B cell (primary cell): ENCODE measurements at regions not wholly inside any gene's neighbourhood (a gene's known extent, or its start where the extent isn't known, plus 50 kb on each side); places are given as distances from the start of the nearest gene placed in this dataset.
"Not testable (repeated sequence)": the region's sequence is repeated elsewhere in the genome, so short reads cannot be mapped to it uniquely, and the experiment has no call there.

Experiments
- ATAC-seq: fragments of 200-7000 bp; cut with Tn5 transposase; one replicate; pipeline ENCODE4 v1.10.0; 2021; ENCODE audit warnings: low read depth, mild to moderate bottlenecking, moderate number of reproducible peaks, moderate library complexity
- CTCF ChIA-PET: fragments of 350-600 bp; sonication (Branson Sonifier 250); formaldehyde crosslinking; loops from one replicate; lab custom pipeline; 2021; ENCODE audit warnings: antibody characterized with exemption, inconsistent platforms; lab: Charles Lee
- POLR2A ChIA-PET: fragments of 350-600 bp; sonication (Branson Sonifier 250); formaldehyde crosslinking; loops from one replicate; lab custom pipeline; 2021; ENCODE audit warnings: antibody characterized with exemption; lab: Charles Lee
- DNase-seq: peaks from one replicate; pipeline ENCODE4 v3.0.0; 2013
- H2AFZ ChIP-seq: 2 replicates; pipeline ENCODE4 v1.6.1; 2012; ENCODE audit warnings: mild to moderate bottlenecking, low read depth, low read length; ENCODE audit not compliant: insufficient read depth, poor library complexity, severe bottlenecking
- H3K27ac ChIP-seq, 2 donors: 1 replicate in 1 of 2; 2 replicates in 1 of 2; pipeline ENCODE4 v1.5.1; 2012 to 2013; ENCODE audit warnings: low read length in 2 of 2, mild to moderate bottlenecking in 2 of 2, moderate library complexity in 1 of 2
- H3K27me3 ChIP-seq, 4 experiments: fragments of 200-600 bp in 1 of 4; sonication (generic) in 1 of 4; replicated peaks in 1 of 4; 1 replicate in 2 of 4; 2 replicates in 2 of 4; pipeline versions ENCODE4 v1.6.1 to v1.7.0; 2013 to 2016; ENCODE audit warnings: low read length in 3 of 4, mild to moderate bottlenecking in 2 of 4, mixed read lengths in 1 of 4, moderate library complexity in 1 of 4; ENCODE audit not compliant: insufficient read depth in 4 of 4, control insufficient read depth in 3 of 4; ENCODE audit errors: control extremely low read depth in 1 of 4
- H3K36me3 ChIP-seq, 2 experiments: replicated peaks in 1 of 2; 1 replicate in 1 of 2; 2 replicates in 1 of 2; pipeline versions ENCODE4 v1.6.1 to v1.7.1; 2013; ENCODE audit warnings: low read length in 1 of 2; ENCODE audit not compliant: insufficient read depth in 2 of 2, control insufficient read depth in 1 of 2; ENCODE audit errors: control extremely low read depth in 1 of 2, extremely low read depth in 1 of 2
- H3K4me1 ChIP-seq, 2 donors: fragments of 200-600 bp in 1 of 2; sonication (generic) in 1 of 2; 1 replicate in 1 of 2; 2 replicates in 1 of 2; pipeline versions ENCODE4 v1.5.1 to v1.6.1; 2013 to 2017; ENCODE audit warnings: low read length in 2 of 2; ENCODE audit not compliant: control insufficient read depth in 2 of 2, insufficient read depth in 2 of 2
- H3K4me2 ChIP-seq: replicated peaks from 2 replicates; pipeline ENCODE3; 2012; ENCODE audit warnings: mild to moderate bottlenecking, low read depth, low read length; ENCODE audit not compliant: poor library complexity, severe bottlenecking
- H3K4me3 ChIP-seq, 5 experiments: fragments of 200-600 bp in 1 of 5; sonication (generic) in 1 of 5; 1 replicate in 3 of 5; 2 replicates in 2 of 5; pipeline versions ENCODE4 v1.5.1 to v1.7.0; 2011 to 2016; ENCODE audit warnings: low read length in 4 of 5, mild to moderate bottlenecking in 4 of 5, low read depth in 2 of 5, control low read depth in 1 of 5, moderate library complexity in 1 of 5; ENCODE audit not compliant: insufficient read depth in 1 of 5; ENCODE audit errors: control extremely low read depth in 1 of 5, extremely low read depth in 1 of 5
- H3K79me2 ChIP-seq: fragments of 200-600 bp; sonication (generic); one replicate; pipeline ENCODE4 v1.6.0; 2016; ENCODE audit warnings: low read length; ENCODE audit not compliant: control insufficient read depth, insufficient read depth
- H3K9ac ChIP-seq: fragments of 200-600 bp; sonication (generic); 2 replicates; pipeline ENCODE4 v1.6.1; 2017; ENCODE audit warnings: mild to moderate bottlenecking, low read length, moderate library complexity
- H3K9me3 ChIP-seq, 3 donors: one replicate each; pipeline versions ENCODE4 v1.6.1 to v1.7.1; 2013; ENCODE audit warnings: low read length in 2 of 3; ENCODE audit not compliant: control insufficient read depth in 2 of 3, insufficient read depth in 1 of 3; ENCODE audit errors: control extremely low read depth in 1 of 3
- H4K20me1 ChIP-seq: 2 replicates; pipeline ENCODE4 v1.6.0; 2012; ENCODE audit warnings: mild to moderate bottlenecking, low read length; ENCODE audit not compliant: insufficient read depth, control insufficient read depth, poor library complexity, severe bottlenecking
- H3K27ac Mint-ChIP-seq: one replicate; pipeline ENCODE4 v1.8.0; 2021; ENCODE audit warnings: mixed read lengths
- H3K27me3 Mint-ChIP-seq: one replicate; pipeline ENCODE4 v1.8.0; 2021; ENCODE audit warnings: mixed read lengths
- H3K4me1 Mint-ChIP-seq: one replicate; pipeline ENCODE4 v1.8.0; 2021; ENCODE audit warnings: mixed read lengths
- H3K4me3 Mint-ChIP-seq: one replicate; pipeline ENCODE4 v1.8.0; 2021; ENCODE audit warnings: mixed read lengths
- H3K9me3 Mint-ChIP-seq: one replicate; pipeline ENCODE4 v1.8.0; 2022; ENCODE audit warnings: mixed read lengths; ENCODE audit not compliant: insufficient read depth
- WGBS: methylation state at CpG from one replicate; pipeline ENCODE4 v1.1.5; 2013; ENCODE audit warnings: missing lambda C conversion rate; ENCODE audit not compliant: insufficient coverage; 5-methylcytosine and 5-hydroxymethylcytosine counted together
- intact Hi-C: fragments of 100-400 bp; cut with micrococcal nuclease; formaldehyde crosslinking; loops from one replicate; pipeline ENCODE4 v1.10.0; 2022

DNA sequence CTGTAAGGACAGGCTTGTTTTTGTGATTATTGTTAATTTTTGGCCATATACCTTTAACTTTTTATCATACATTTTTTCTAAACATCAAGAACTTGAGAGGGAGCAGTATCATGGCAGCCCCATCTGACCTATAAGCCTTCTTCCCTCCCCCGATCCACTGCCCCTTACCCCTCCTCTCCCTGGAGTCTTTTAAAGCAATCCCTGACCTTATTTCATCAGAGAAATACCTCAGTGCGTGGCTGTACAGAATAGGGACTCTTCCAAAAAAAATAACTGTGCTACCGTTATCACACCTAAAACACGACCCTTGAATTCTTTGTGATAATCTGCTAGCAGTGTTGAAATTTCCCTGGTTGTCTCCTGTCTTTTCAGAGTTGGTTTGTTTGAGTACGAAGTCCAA is 4448.7 kb upstream of the TPTE start:
- H4K20me1 ChIP-seq, H3K27me3 Mint-ChIP-seq, H3K27ac ChIP-seq, H2AFZ ChIP-seq, H3K9ac ChIP-seq, CTCF ChIA-PET, H3K79me2 ChIP-seq, DNase-seq, H3K4me3 ChIP-seq, H3K36me3 ChIP-seq, intact Hi-C loops, H3K4me3 Mint-ChIP-seq, H3K27ac Mint-ChIP-seq, H3K4me2 ChIP-seq, H3K27me3 ChIP-seq, H3K4me1 Mint-ChIP-seq, H3K9me3 Mint-ChIP-seq, H3K9me3 ChIP-seq, ATAC-seq, H3K4me1 ChIP-seq, POLR2A ChIA-PET: not testable (repeated sequence)
- no CpG with 5 or more reads among the region's 5 CpGs for WGBS

DNA sequence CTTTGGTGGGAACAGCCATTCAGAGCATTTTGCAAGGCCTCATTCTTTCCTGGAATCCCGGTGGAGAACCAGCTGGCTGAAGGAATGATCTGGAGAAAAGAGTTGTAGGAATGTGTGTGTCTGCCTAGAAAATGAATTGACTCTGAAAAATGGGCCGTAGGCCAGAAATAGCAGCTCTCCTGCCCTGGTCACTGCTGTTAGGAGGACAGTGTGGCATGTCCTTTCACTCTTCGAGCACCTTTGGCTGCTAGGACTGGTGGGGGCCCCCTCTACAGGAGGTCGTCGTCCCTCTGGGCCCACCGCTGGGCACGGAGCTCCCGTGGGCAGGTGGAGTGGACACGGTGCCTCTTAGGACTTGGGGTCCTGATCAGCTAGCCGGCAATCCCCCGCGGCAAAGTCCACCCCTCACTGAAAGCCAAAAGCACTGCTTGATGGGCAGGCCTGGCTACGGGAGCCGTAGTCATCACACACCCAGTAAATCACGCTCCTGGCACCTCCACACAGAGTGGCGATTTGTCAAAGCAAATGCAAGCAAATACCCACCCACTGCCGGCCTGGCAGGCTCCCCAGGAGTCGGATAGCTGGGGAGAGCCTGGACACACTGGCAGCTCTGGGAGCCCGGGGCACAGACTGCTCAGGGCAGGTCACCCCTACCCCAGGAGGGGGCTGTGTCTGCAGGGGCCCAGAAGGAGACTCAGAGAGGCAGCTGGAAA is 4447.2 kb upstream of the TPTE start:
- CTCF ChIA-PET, intact Hi-C loops, H3K4me3 ChIP-seq, H3K4me3 Mint-ChIP-seq, H3K9me3 Mint-ChIP-seq, H3K4me1 ChIP-seq, H3K79me2 ChIP-seq, H3K27me3 ChIP-seq, H4K20me1 ChIP-seq, POLR2A ChIA-PET, H3K9ac ChIP-seq, H3K4me1 Mint-ChIP-seq, ATAC-seq, H3K36me3 ChIP-seq, H2AFZ ChIP-seq, H3K4me2 ChIP-seq, H3K27ac ChIP-seq, H3K27me3 Mint-ChIP-seq, H3K27ac Mint-ChIP-seq, DNase-seq, H3K9me3 ChIP-seq: not testable (repeated sequence)
- no CpG with 5 or more reads among the region's 19 CpGs for WGBS

DNA sequence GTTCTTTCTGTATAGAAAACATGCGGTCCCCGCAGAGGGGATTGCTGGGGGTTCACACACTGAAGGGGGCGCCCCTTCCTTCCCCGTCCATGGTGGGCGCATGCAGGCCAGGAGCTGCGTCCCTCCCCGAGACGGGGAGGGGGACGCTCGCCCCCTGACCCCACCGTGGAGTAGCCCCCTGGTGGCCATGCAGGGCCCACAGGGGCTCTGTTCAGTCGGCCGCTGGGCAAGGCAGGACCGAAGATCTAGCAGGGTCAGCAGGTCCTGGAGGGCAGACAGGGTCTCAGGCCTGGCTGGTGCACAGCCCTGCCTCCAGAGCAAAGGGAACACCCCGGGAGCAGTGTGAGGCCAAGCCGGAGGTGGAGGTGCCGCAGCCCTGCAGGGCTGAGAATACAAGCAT is 4446.4 kb upstream of the TPTE start:
- not testable (repeated sequence) for H3K27ac Mint-ChIP-seq
- WGBS: no CpG with 5 or more reads among the region's 17 CpGs

DNA sequence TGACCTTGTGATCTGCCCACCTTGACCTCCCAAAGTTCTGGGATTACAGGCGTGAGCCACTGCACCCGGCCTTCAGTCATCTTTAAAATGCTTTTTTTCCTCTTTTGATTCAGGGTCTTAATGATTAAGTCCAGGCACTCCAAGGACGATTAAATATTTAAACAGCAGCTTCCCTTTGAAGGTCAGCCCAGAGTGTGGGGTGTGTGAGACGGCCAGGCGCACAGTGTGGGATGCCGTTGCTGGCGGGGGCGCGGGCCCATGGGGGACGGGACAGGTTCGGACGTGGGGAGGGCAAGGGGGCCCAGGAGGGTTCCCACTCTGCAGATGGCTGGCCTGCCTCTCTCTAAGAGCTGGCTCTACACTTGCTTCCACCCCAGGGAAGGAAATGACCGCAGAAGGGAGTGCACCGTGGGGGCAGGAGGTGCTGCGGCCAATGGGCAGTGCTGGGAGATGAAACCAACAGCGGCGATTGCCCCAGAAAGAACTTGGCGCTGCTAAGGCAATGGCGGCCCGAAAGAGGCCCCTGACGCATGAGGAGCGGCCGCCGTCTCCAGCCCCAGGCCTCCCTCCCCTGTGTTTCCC is 4445.7 kb upstream of the TPTE start:
- H3K9me3 Mint-ChIP-seq, H3K4me1 Mint-ChIP-seq, H3K79me2 ChIP-seq, H3K9me3 ChIP-seq, H3K27ac ChIP-seq, H4K20me1 ChIP-seq, CTCF ChIA-PET, ATAC-seq, H3K4me3 ChIP-seq, H3K27me3 ChIP-seq, POLR2A ChIA-PET, H3K9ac ChIP-seq, H3K36me3 ChIP-seq, H3K4me3 Mint-ChIP-seq, H2AFZ ChIP-seq, intact Hi-C loops, H3K4me2 ChIP-seq, H3K27me3 Mint-ChIP-seq, H3K27ac Mint-ChIP-seq, DNase-seq, H3K4me1 ChIP-seq: not testable (repeated sequence)
- WGBS: no CpG with 5 or more reads among the region's 24 CpGs

More for the DNA sequence above, 4446.4 kb upstream of the TPTE start:
- H3K9me3 ChIP-seq, H3K79me2 ChIP-seq, H3K4me1 Mint-ChIP-seq, H2AFZ ChIP-seq, H3K9me3 Mint-ChIP-seq, ATAC-seq, H3K27me3 ChIP-seq, H3K27ac ChIP-seq, H3K27me3 Mint-ChIP-seq, H3K9ac ChIP-seq, H3K4me3 Mint-ChIP-seq, H3K36me3 ChIP-seq, H3K4me2 ChIP-seq, intact Hi-C loops, H4K20me1 ChIP-seq, CTCF ChIA-PET, H3K4me1 ChIP-seq, H3K4me3 ChIP-seq, DNase-seq, POLR2A ChIA-PET: not testable (repeated sequence)
